Testis (tissue), 2 donors: ENCODE measurements at regions not wholly inside any gene's neighbourhood (a gene's known extent, or its start where the extent isn't known, plus 50 kb on each side); places are given as distances from the start of the nearest gene placed in this dataset.
A peak's percentile ranks its signal among the peaks of the same experiment; 100 is the strongest.
"Not testable (repeated sequence)": the region's sequence is repeated elsewhere in the genome, so short reads cannot be mapped to it uniquely, and the experiment has no call there.

Experiments used
- DNase-seq: peaks from one replicate; pipeline ENCODE4 v3.0.0-alpha.2; 2019
- H3K27ac ChIP-seq, 2 donors: fragments of 200-600 bp; sonication (generic); one replicate each; pipeline ENCODE4 v1.5.1; 2019
- H3K27me3 ChIP-seq: fragments of 200-600 bp; sonication (generic); one replicate; pipeline ENCODE4 v1.5.1; 2019
- H3K36me3 ChIP-seq: fragments of 200-600 bp; sonication (generic); one replicate; pipeline ENCODE4 v1.5.1; 2017; ENCODE audit warnings: low read depth; ENCODE audit errors: missing control alignments
- H3K4me1 ChIP-seq: fragments of 200-600 bp; sonication (generic); one replicate; pipeline ENCODE4 v1.5.1; 2019
- H3K4me3 ChIP-seq, 2 donors: fragments of 200-600 bp; sonication (generic); one replicate each; pipeline ENCODE4 v1.5.1; 2017 to 2019
- H3K9me3 ChIP-seq: fragments of 200-600 bp; sonication (generic); one replicate; pipeline ENCODE4 v1.5.1; 2017
- CTCF ChIP-seq, 3 experiments: fragments of 450-650 bp in 2 of 3; fragments of 200-600 bp in 1 of 3; sonication (generic) in 1 of 3; IDR thresholded peaks; one replicate each; pipeline ENCODE4 v1.5.1; 2016 to 2019; ENCODE audit warnings: antibody characterized with exemption in 3 of 3, mild to moderate bottlenecking in 2 of 3, moderate library complexity in 1 of 3
- POLR2A ChIP-seq: fragments of 450-650 bp; IDR thresholded peaks from one replicate; pipeline ENCODE4 v1.6.1; 2017; ENCODE audit warnings: antibody characterized with exemption, mild to moderate bottlenecking, moderate library complexity
- WGBS, 2 donors: methylation state at CpG; one replicate each; pipeline ENCODE4 v1.1.5; 2018; 5-methylcytosine and 5-hydroxymethylcytosine counted together
- intact Hi-C: fragments of 100-400 bp; cut with DNase I; formaldehyde crosslinking; loops from one replicate; pipeline ENCODE4 v1.15.1; 2023; ENCODE audit warnings: low total_unique reads

GRCh38 chr6:84842525-84843166 is 78.2 kb upstream of the TBX18 start:
- H3K9me3 ChIP-seq = no peaks in the 10 kb centered on the region
- H3K27me3 ChIP-seq = no peaks in the 10 kb centered on the region
- no peak overlapping the region for H3K4me3 ChIP-seq
- intact Hi-C loops = no loop called here
- no peaks in the 10 kb centered on the region for H3K36me3 ChIP-seq
- H3K27ac ChIP-seq = no peak overlapping the region
- no peak for TF ChIP-seq CTCF (IDR thresholded peaks at IDR 0.05)
- no peak for TF ChIP-seq POLR2A
- H3K4me1 ChIP-seq = no peaks in the 10 kb centered on the region
- DNase-seq = peak; percentile 17

GRCh38 chr6:84837068-84837866 is 72.9 kb upstream of the TBX18 start:
- H3K9me3 ChIP-seq, H3K4me1 ChIP-seq, H3K27ac ChIP-seq, intact Hi-C loops, DNase-seq, H3K4me3 ChIP-seq, H3K36me3 ChIP-seq, H3K27me3 ChIP-seq: not testable (repeated sequence)
- WGBS, 2 donors = 76 to 80% methylated on average over 5 of the region's 5 CpGs

- no peak overlapping the region for H3K4me3 ChIP-seq
Observed at GRCh38 chr6:84836366-84836765, 72.0 kb upstream of the TBX18 start.

GRCh38 chr6:84835340-84835739 is 70.9 kb upstream of the TBX18 start:
- TF ChIP-seq POLR2A (no peak), CTCF (IDR thresholded peaks at IDR 0.05) (no peak)
- H3K4me3 ChIP-seq = no peak overlapping the region
- no peak overlapping the region for H3K27ac ChIP-seq
- WGBS, 2 donors = 74% methylated on average over 1 of the region's 1 CpG
- intact Hi-C loops = no loop called here
- H3K9me3 ChIP-seq = no peaks in the 10 kb centered on the region
- H3K36me3 ChIP-seq = no peaks in the 10 kb centered on the region
- no peak for DNase-seq
- H3K4me1 ChIP-seq = no peaks in the 10 kb centered on the region
- H3K27me3 ChIP-seq = no peaks in the 10 kb centered on the region

More at GRCh38 chr6:84836366-84836765, 72.0 kb upstream of the TBX18 start:
- H3K36me3 ChIP-seq = no peaks in the 10 kb centered on the region
- H3K27me3 ChIP-seq = no peaks in the 10 kb centered on the region
- no peak for DNase-seq
- no peaks in the 10 kb centered on the region for H3K4me1 ChIP-seq
- H3K9me3 ChIP-seq = no peaks in the 10 kb centered on the region
- no peak overlapping the region for H3K27ac ChIP-seq
- TF ChIP-seq CTCF (IDR thresholded peaks at IDR 0.05) = no peak
- no peak for TF ChIP-seq POLR2A
- intact Hi-C loops = no loop called here

- H3K27ac ChIP-seq, intact Hi-C loops, H3K27me3 ChIP-seq, H3K9me3 ChIP-seq, H3K4me1 ChIP-seq, H3K36me3 ChIP-seq, DNase-seq, H3K4me3 ChIP-seq: not testable (repeated sequence)
- 82% methylated on average over 6 of the region's 6 CpGs; no CpG with 5 or more reads in 1 of the 2 donors for WGBS, 2 donors
Observed at GRCh38 chr6:84831924-84832323, 67.5 kb upstream of the TBX18 start.

GRCh38 chr6:84825461-84825860 is 61.1 kb upstream of the TBX18 start:
- no peak for DNase-seq
- intact Hi-C loops = no loop called here
- TF ChIP-seq POLR2A (no peak), CTCF (IDR thresholded peaks at IDR 0.05) (no peak)
- Histone ChIP-seq H3K4me1 (no peaks in the 10 kb centered on the region), H3K9me3 (no peaks in the 10 kb centered on the region), H3K27me3 (no peaks in the 10 kb centered on the region), H3K4me3 (no peak overlapping the region), H3K36me3 (no peaks in the 10 kb centered on the region), H3K27ac (no peak overlapping the region)
- WGBS, 2 donors = 33 to 75% methylated on average over 1 of the region's 1 CpG

GRCh38 chr6:84821314-84821713 is 56.9 kb upstream of the TBX18 start:
- H3K4me1 ChIP-seq, H3K27me3 ChIP-seq, H3K36me3 ChIP-seq, intact Hi-C loops, H3K9me3 ChIP-seq, DNase-seq, H3K4me3 ChIP-seq, H3K27ac ChIP-seq: not testable (repeated sequence)
- 92 to 93% methylated on average over 1 of the region's 1 CpG for WGBS, 2 donors
